ENCODE measurements at regions not wholly inside any gene's neighbourhood (a gene's known extent, or its start where the extent isn't known, plus 50 kb on each side); places are given as distances from the start of the nearest gene placed in this dataset.

DNA sequence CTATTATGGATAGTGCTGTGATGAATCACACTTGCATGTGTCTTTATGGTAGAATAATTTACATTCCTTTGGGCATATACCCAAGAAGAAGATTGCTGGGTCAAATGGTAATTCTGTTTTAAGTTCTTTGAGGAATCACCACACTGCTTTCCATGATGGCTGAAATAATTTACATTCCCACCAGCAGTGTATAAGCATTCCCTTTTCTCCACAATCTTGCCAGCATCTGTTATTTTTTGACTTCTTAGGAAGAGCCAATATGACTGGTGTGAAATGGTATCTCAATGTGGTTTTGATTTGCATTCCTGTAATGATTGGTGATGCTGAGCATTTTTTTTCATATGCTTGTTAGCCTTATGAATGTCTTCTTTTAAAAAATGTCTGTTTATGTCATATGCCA, 1120.2 kb downstream of the ARAP2 start:
- no peaks in the 10 kb centered on the region for H3K9me3 ChIP-seq

DNA sequence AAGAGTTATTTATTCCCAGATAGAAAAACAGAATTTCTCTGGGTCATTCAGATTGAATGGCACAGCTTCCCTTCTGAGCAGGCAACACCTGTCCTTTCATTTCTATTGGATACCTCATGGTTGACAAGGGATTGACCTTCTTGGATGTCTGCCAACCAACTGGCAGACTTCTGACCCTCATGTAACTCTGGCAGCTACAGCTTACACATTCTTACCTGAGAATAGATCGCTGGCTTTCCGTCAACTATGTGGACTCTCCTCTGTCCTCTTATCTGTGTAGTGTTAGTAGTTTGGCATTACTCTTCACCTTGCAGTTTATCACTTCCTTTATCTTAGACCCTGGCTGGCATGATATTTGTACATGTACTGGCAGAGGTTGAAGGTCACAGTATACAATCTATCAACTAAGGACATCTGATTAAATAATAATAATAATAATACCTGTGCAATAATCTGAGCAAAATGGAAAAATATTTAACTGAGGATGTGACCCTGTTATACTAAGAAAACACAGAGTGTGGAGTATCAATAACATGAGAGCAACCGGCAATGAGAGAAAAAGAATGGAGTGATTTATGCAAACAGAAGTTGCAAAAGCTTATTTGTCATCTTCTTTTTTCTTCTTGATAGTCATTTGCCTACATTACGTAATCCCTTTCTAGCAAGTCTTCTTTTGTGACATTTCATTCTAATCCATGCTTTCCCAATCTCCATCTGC, 1118.2 kb downstream of the ARAP2 start:
- DNase-seq (ENCODE audit: low spot score in 2 of 2) = no peak
- TF ChIP-seq, protein P1, sequence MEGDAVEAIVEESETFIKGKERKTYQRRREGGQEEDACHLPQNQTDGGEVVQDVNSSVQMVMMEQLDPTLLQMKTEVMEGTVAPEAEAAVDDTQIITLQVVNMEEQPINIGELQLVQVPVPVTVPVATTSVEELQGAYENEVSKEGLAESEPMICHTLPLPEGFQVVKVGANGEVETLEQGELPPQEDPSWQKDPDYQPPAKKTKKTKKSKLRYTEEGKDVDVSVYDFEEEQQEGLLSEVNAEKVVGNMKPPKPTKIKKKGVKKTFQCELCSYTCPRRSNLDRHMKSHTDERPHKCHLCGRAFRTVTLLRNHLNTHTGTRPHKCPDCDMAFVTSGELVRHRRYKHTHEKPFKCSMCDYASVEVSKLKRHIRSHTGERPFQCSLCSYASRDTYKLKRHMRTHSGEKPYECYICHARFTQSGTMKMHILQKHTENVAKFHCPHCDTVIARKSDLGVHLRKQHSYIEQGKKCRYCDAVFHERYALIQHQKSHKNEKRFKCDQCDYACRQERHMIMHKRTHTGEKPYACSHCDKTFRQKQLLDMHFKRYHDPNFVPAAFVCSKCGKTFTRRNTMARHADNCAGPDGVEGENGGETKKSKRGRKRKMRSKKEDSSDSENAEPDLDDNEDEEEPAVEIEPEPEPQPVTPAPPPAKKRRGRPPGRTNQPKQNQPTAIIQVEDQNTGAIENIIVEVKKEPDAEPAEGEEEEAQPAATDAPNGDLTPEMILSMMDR (IDR thresholded peaks at IDR 0.05) = no peak
- no peak for TF ChIP-seq POLR2AphosphoS5 (IDR thresholded peaks at IDR 0.05)
- no peak for TF ChIP-seq POLR2A (IDR thresholded peaks at IDR 0.05)
- intact Hi-C loops (cut with DNase I; ENCODE audit: low total_unique reads) = no loop called here
- Histone ChIP-seq H3K4me1 (no peaks in the 10 kb centered on the region), H3K9me3 (no peaks in the 10 kb centered on the region), H3K36me3 (no peaks in the 10 kb centered on the region), H3K27ac (no peak overlapping the region), H3K27me3 (no peaks in the 10 kb centered on the region), H3K4me3 (no peak overlapping the region)

More for the DNA sequence above, 1120.2 kb downstream of the ARAP2 start:
- Histone ChIP-seq H3K4me1 (no peaks in the 10 kb centered on the region), H3K27ac (no peak overlapping the region), H3K36me3 (no peaks in the 10 kb centered on the region), H3K27me3 (no peaks in the 10 kb centered on the region), H3K4me3 (no peak overlapping the region)
- intact Hi-C loops (cut with DNase I; ENCODE audit: low total_unique reads) = no loop called here
- TF ChIP-seq POLR2AphosphoS5 (IDR thresholded peaks at IDR 0.05) = no peak
- TF ChIP-seq, protein P1 (IDR thresholded peaks at IDR 0.05) = no peak
- no peak for TF ChIP-seq POLR2A (IDR thresholded peaks at IDR 0.05)
- DNase-seq (ENCODE audit: low spot score in 2 of 2) = no peak

DNA sequence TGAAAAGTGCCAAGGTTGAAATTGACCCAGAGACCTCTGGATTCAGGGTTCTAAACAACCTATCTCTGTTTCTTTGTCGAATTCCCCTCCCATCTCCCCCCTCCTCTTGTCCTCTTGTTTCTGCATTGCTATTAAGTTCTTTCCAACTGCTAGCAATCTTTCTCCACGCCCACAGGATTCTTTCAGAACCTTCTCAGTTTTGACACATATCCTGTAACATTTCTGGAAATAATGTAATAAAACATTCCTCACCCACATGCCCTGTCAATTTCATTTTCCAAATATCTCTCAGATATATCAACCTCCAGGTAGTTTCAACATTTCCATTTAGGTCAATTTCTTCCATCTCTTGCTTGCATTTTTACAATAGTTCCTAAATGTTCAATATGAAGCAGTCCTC, 1105.9 kb downstream of the ARAP2 start:
- no peak overlapping the region for H3K27ac ChIP-seq
- H3K4me1 ChIP-seq = no peaks in the 10 kb centered on the region
- DNase-seq (ENCODE audit: low spot score in 2 of 2) = no peak
- intact Hi-C loops (cut with DNase I; ENCODE audit: low total_unique reads) = no loop called here
- TF ChIP-seq, protein P1 (IDR thresholded peaks at IDR 0.05) = no peak
- TF ChIP-seq POLR2A (IDR thresholded peaks at IDR 0.05) (no peak), POLR2AphosphoS5 (IDR thresholded peaks at IDR 0.05) (no peak)
- H3K27me3 ChIP-seq = no peaks in the 10 kb centered on the region
- no peaks in the 10 kb centered on the region for H3K36me3 ChIP-seq
- no peak overlapping the region for H3K4me3 ChIP-seq
- peaks cover 0 to 13% of the 10 kb centered on the region in 2 donors for H3K9me3 ChIP-seq

DNA sequence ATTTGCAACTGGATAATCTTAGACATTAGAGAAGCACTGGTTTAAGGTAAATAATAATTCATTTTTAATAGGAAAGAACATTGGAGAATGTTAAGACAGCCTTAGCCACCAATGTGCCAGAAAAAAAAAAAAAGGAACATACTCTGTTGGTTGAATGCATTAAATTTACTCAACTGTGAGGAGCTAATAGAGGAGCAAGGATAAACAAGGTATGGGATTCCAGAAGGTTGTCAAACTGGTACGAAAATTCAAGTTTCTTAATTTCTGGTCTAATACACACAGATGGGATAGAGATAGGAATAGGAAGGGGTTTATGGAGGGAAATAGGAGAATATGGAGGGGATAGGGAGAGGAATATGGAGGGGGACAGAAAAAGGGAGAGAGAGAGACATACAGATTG, 1096.6 kb downstream of the ARAP2 start:
- H3K27me3 ChIP-seq = no peaks in the 10 kb centered on the region
- intact Hi-C loops (cut with DNase I; ENCODE audit: low total_unique reads) = no loop called here
- no peaks in the 10 kb centered on the region for H3K4me1 ChIP-seq
- DNase-seq (ENCODE audit: low spot score in 2 of 2) = no peak
- H3K9me3 ChIP-seq = no peaks in the 10 kb centered on the region
- no peak overlapping the region for H3K4me3 ChIP-seq
- H3K27ac ChIP-seq = no peak overlapping the region
- TF ChIP-seq, protein P1 (IDR thresholded peaks at IDR 0.05) = no peak
- TF ChIP-seq POLR2AphosphoS5 (IDR thresholded peaks at IDR 0.05) (no peak), POLR2A (IDR thresholded peaks at IDR 0.05) (no peak)
- H3K36me3 ChIP-seq = no peaks in the 10 kb centered on the region

DNA sequence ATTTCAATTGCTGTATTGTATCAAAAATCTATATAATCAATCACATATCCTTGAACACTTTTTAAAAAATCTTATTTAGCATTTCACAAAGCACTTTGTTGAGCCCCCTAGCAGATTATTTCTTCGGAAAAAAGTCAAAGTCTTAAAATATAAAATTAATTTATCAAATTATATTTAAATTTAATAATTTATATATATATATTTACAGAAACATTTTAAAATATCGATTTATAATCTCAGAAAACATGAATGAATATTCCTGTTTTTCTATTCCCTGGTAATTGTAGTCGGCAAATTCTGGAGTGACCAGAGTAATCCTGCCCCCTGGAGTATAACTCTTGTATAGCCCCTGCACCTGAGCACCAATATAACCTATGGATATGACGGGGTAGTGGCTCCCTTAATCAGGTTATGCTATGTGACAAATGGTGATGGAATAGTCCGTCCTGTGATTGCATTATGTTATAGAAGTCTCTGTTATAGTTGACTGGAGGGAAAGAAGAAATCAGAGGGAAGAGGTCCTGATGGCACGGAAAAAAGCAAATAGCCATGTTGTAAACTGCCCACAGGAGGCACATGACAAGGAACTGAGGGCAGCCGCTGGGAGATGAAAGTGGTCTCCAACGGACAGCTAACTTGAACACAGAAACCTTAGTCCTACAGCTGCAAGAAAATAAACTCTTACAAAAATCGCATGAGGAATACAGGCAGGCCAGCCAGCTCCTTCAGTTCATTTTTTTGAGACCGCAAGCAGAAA, 1092.3 kb downstream of the ARAP2 start:
- DNase-seq (ENCODE audit: low spot score in 2 of 2) = no peak
- H3K4me1 ChIP-seq = no peaks in the 10 kb centered on the region
- H3K27me3 ChIP-seq = no peaks in the 10 kb centered on the region
- TF ChIP-seq POLR2AphosphoS5 (IDR thresholded peaks at IDR 0.05) (no peak), POLR2A (IDR thresholded peaks at IDR 0.05) (no peak)
- TF ChIP-seq, protein P1 (IDR thresholded peaks at IDR 0.05) = no peak
- intact Hi-C loops (cut with DNase I; ENCODE audit: low total_unique reads) = no loop called here
- H3K36me3 ChIP-seq = no peaks in the 10 kb centered on the region
- no peak overlapping the region for H3K27ac ChIP-seq
- H3K4me3 ChIP-seq = no peak overlapping the region
- no peaks in the 10 kb centered on the region for H3K9me3 ChIP-seq
